ENCODE measurements at regions not wholly inside any gene's neighbourhood (a gene's known extent, or its start where the extent isn't known, plus 50 kb on each side); places are given as distances from the start of the nearest gene placed in this dataset.
"Not testable (repeated sequence)": the region's sequence is repeated elsewhere in the genome, so short reads cannot be mapped to it uniquely, and the experiment has no call there.

GRCh38 chr1:70586046-70586445 lies 175.0 kb downstream of the CTH start:
- Histone ChIP-seq H3K4me3 (no peak overlapping the region), H3K9me3 (peaks cover 0 to 1% (median 0%) of the 10 kb centered on the region in 4 donors), H3K36me3 (no peaks in the 10 kb centered on the region), H3K4me1 (peaks cover 0 to 4% (median 0%) of the 10 kb centered on the region in 4 donors), H3K27ac (no peak overlapping the region), H3K27me3 (no peaks in the 10 kb centered on the region)
- WGBS, 2 donors, result 86 to 91% methylated on average over 1 of the region's 1 CpG
- TF ChIP-seq POLR2A (IDR thresholded peaks at IDR 0.05), result no peak
- TF ChIP-seq CTCF (IDR thresholded peaks at IDR 0.05), result no peak
- no peak for TF ChIP-seq EP300 (IDR thresholded peaks at IDR 0.05)
- TF ChIP-seq POLR2AphosphoS5 (IDR thresholded peaks at IDR 0.05), result no peak
- intact Hi-C loops (cut with DNase I), result no loop called here
- DNase-seq, result no peak

- no peak overlapping the region for H3K27ac ChIP-seq
- no peaks in the 10 kb centered on the region for H3K36me3 ChIP-seq
- H3K27me3 ChIP-seq, result no peaks in the 10 kb centered on the region
- peaks cover 0 to 4% (median 0%) of the 10 kb centered on the region in 4 donors for H3K4me1 ChIP-seq
- H3K9me3 ChIP-seq, result peaks cover 0 to 1% (median 0%) of the 10 kb centered on the region in 4 donors
- WGBS, 2 donors, result 20 to 66% methylated on average over 3 of the region's 3 CpGs
- intact Hi-C loops (cut with DNase I), result no loop called here
- H3K4me3 ChIP-seq, result no peak overlapping the region
- TF ChIP-seq POLR2AphosphoS5 (IDR thresholded peaks at IDR 0.05) (peak in 2 of 4 donors; percentile 25 to 43), EP300 (IDR thresholded peaks at IDR 0.05) (no peak), CTCF (IDR thresholded peaks at IDR 0.05) (no peak), POLR2A (IDR thresholded peaks at IDR 0.05) (no peak)
- DNase-seq, result no peak
Measured at GRCh38 chr1:70587872-70588366, 176.9 kb downstream of the CTH start.

GRCh38 chr1:70593551-70593950 lies 182.5 kb downstream of the CTH start:
- 73 to 79% methylated on average over 3 of the region's 3 CpGs for WGBS, 2 donors
- H3K27me3 ChIP-seq, H3K36me3 ChIP-seq: not testable (repeated sequence)

GRCh38 chr1:70608815-70609214 lies 197.7 kb downstream of the CTH start:
- Histone ChIP-seq H3K27me3 (no peaks in the 10 kb centered on the region), H3K36me3 (no peaks in the 10 kb centered on the region), H3K9me3 (peaks cover 0 to 4% (median 0%) of the 10 kb centered on the region in 4 donors), H3K4me1 (no peaks in the 10 kb centered on the region), H3K4me3 (no peak overlapping the region), H3K27ac (no peak overlapping the region)
- intact Hi-C loops (cut with DNase I), result no loop called here
- no peak for DNase-seq
- WGBS, 2 donors, result 85 to 87% methylated on average over 2 of the region's 2 CpGs
- TF ChIP-seq CTCF (IDR thresholded peaks at IDR 0.05), result no peak
- no peak for TF ChIP-seq EP300 (IDR thresholded peaks at IDR 0.05)
- no peak for TF ChIP-seq POLR2AphosphoS5 (IDR thresholded peaks at IDR 0.05)
- no peak for TF ChIP-seq POLR2A (IDR thresholded peaks at IDR 0.05)

More at GRCh38 chr1:70593551-70593950, 182.5 kb downstream of the CTH start:
- H3K27ac ChIP-seq; H3K9me3 ChIP-seq; H3K4me3 ChIP-seq; intact Hi-C loops (cut with DNase I); DNase-seq; H3K4me1 ChIP-seq: not testable (repeated sequence)

GRCh38 chr1:70610164-70610563 lies 199.1 kb downstream of the CTH start:
- intact Hi-C loops (cut with DNase I); H3K27ac ChIP-seq; H3K4me1 ChIP-seq; DNase-seq; H3K9me3 ChIP-seq; H3K36me3 ChIP-seq; H3K27me3 ChIP-seq; H3K4me3 ChIP-seq: not testable (repeated sequence)
- 66 to 82% methylated on average over 3 of the region's 3 CpGs for WGBS, 2 donors

- TF ChIP-seq POLR2AphosphoS5 (IDR thresholded peaks at IDR 0.05) (no peak), EP300 (IDR thresholded peaks at IDR 0.05) (no peak), CTCF (IDR thresholded peaks at IDR 0.05) (no peak), POLR2A (IDR thresholded peaks at IDR 0.05) (no peak)
- H3K4me1 ChIP-seq, result no peaks in the 10 kb centered on the region
- no peak overlapping the region for H3K27ac ChIP-seq
- H3K27me3 ChIP-seq, result no peaks in the 10 kb centered on the region
- WGBS, 2 donors, result 51 to 67% methylated on average over 3 of the region's 3 CpGs
- no peaks in the 10 kb centered on the region for H3K9me3 ChIP-seq
- H3K4me3 ChIP-seq, result no peak overlapping the region
- DNase-seq, result no peak
- no peaks in the 10 kb centered on the region for H3K36me3 ChIP-seq
- intact Hi-C loops (cut with DNase I), result no loop called here
Measured at GRCh38 chr1:70616946-70617345, 205.9 kb downstream of the CTH start.

All from sigmoid colon (tissue), 6 donors.